ENCODE measurements at regions not wholly inside any gene's neighbourhood (a gene's known extent, or its start where the extent isn't known, plus 50 kb on each side); places are given as distances from the start of the nearest gene placed in this dataset.

DNA sequence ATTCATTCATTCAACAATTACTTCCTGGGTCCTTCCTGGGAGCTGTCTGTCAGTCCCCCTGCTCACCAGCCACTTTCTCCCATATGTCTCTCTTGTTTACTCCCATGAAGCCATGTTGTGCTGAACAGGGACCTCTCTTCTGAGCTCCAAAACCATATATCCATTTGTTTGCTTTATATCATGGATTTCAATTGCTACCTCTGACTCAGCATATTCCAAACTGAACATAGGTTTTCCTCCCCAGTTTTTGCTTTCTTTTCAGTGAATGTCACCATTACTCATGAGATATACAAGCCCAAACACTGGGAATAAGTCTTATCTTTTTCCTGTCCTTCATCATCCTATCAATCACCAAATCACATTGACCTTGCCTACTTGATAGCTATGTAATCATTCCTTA lies 152.5 kb upstream of the P2RY1 start:
- no peak for TF ChIP-seq EP300 (IDR thresholded peaks at IDR 0.05; ENCODE audit: borderline replicate concordance)
- TF ChIP-seq TEAD4 (IDR thresholded peaks at IDR 0.05), result no peak
- TF ChIP-seq, protein P1, sequence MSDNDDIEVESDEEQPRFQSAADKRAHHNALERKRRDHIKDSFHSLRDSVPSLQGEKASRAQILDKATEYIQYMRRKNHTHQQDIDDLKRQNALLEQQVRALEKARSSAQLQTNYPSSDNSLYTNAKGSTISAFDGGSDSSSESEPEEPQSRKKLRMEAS (IDR thresholded peaks at IDR 0.05), result no peak
- no peak for TF ChIP-seq RAD21 (IDR thresholded peaks at IDR 0.05; ENCODE audit: low read depth)
- TF ChIP-seq NFIC (IDR thresholded peaks at IDR 0.05), result no peak
